ENCODE measurements at regions not wholly inside any gene's neighbourhood (a gene's known extent, or its start where the extent isn't known, plus 50 kb on each side); places are given as distances from the start of the nearest gene placed in this dataset.

GRCh38 chr2:5042666-5043440 lies 649.3 kb upstream of the SOX11 start:
- Mint-ChIP-seq H3K9me3 (peaks cover 16% of the 10 kb centered on the region), H3K4me1 (ENCODE audit: low read depth) (no peaks in the 10 kb centered on the region), H3K27me3 (no peaks in the 10 kb centered on the region), H3K4me3 (no peak overlapping the region), H3K36me3 (ENCODE audit: low read depth) (no peaks in the 10 kb centered on the region), H3K27ac (no peak overlapping the region)
- Histone ChIP-seq H3K4me3 (ENCODE audit: low read length) (no peak overlapping the region), H3K9me3 (ENCODE audit: control insufficient read depth in 1 of 2, insufficient read depth in 1 of 2, low read length in 2 of 2) (peaks cover 0 to 5% of the 10 kb centered on the region in 2 experiments), H3K4me1 (ENCODE audit: insufficient read depth, low read length) (no peaks in the 10 kb centered on the region), H3K27ac (ENCODE audit: low read depth in 1 of 2, low read length in 2 of 2) (no peak overlapping the region), H3K27me3 (ENCODE audit: control insufficient read depth in 1 of 2, insufficient read depth in 2 of 2, low read length in 2 of 2) (no peaks in the 10 kb centered on the region), H3K36me3 (ENCODE audit: insufficient read depth, low read length) (no peaks in the 10 kb centered on the region)
- ATAC-seq (ENCODE audit: poor library complexity) (no peak), DNase-seq (no peak)
- no peak for TF ChIP-seq CTCF (IDR thresholded peaks at IDR 0.05)
- CTCF ChIA-PET = no interaction called here
- POLR2A ChIA-PET = no interaction called here
- intact Hi-C loops (cut with DNase I, micrococcal nuclease) = no loop called here

GRCh38 chr2:5051300-5051699 lies 640.9 kb upstream of the SOX11 start:
- Histone ChIP-seq H3K4me1 (ENCODE audit: insufficient read depth, low read length) (no peaks in the 10 kb centered on the region), H3K4me3 (ENCODE audit: low read length) (no peak overlapping the region)
- POLR2A ChIA-PET = no interaction called here

GRCh38 chr2:5052905-5053304 lies 639.3 kb upstream of the SOX11 start:
- Mint-ChIP-seq H3K4me3 (no peak overlapping the region), H3K9me3 (peaks cover 20% of the 10 kb centered on the region), H3K36me3 (ENCODE audit: low read depth) (no peaks in the 10 kb centered on the region), H3K27me3 (no peaks in the 10 kb centered on the region), H3K4me1 (ENCODE audit: low read depth) (no peaks in the 10 kb centered on the region), H3K27ac (no peak overlapping the region)
- Histone ChIP-seq H3K27ac (ENCODE audit: low read depth in 1 of 2, low read length in 2 of 2) (no peak overlapping the region), H3K36me3 (ENCODE audit: insufficient read depth, low read length) (no peaks in the 10 kb centered on the region), H3K27me3 (ENCODE audit: control insufficient read depth in 1 of 2, insufficient read depth in 2 of 2, low read length in 2 of 2) (no peaks in the 10 kb centered on the region), H3K4me3 (ENCODE audit: low read length) (no peak overlapping the region), H3K4me1 (ENCODE audit: insufficient read depth, low read length) (no peaks in the 10 kb centered on the region), H3K9me3 (ENCODE audit: control insufficient read depth in 1 of 2, insufficient read depth in 1 of 2, low read length in 2 of 2) (peaks cover 0 to 5% of the 10 kb centered on the region in 2 experiments)
- DNase-seq (no peak), ATAC-seq (ENCODE audit: poor library complexity) (no peak)
- ChIA-PET POLR2A (no interaction called here), CTCF (no interaction called here)
- intact Hi-C loops (cut with DNase I, micrococcal nuclease) = no loop called here
- TF ChIP-seq CTCF (IDR thresholded peaks at IDR 0.05) = no peak

More at GRCh38 chr2:5051300-5051699, 640.9 kb upstream of the SOX11 start:
- Histone ChIP-seq H3K36me3 (ENCODE audit: insufficient read depth, low read length) (no peaks in the 10 kb centered on the region), H3K27me3 (ENCODE audit: control insufficient read depth in 1 of 2, insufficient read depth in 2 of 2, low read length in 2 of 2) (no peaks in the 10 kb centered on the region), H3K27ac (ENCODE audit: low read depth in 1 of 2, low read length in 2 of 2) (no peak overlapping the region), H3K9me3 (ENCODE audit: control insufficient read depth in 1 of 2, insufficient read depth in 1 of 2, low read length in 2 of 2) (peaks cover 0 to 5% of the 10 kb centered on the region in 2 experiments)
- no peak overlapping the region for H3K27ac Mint-ChIP-seq
- DNase-seq (no peak), ATAC-seq (ENCODE audit: poor library complexity) (no peak)
- CTCF ChIA-PET = no interaction called here
- H3K4me1 Mint-ChIP-seq (ENCODE audit: low read depth) = no peaks in the 10 kb centered on the region
- H3K9me3 Mint-ChIP-seq = peaks cover 18% of the 10 kb centered on the region
- no peak for TF ChIP-seq CTCF (IDR thresholded peaks at IDR 0.05)
- intact Hi-C loops (cut with DNase I, micrococcal nuclease) = no loop called here
- no peaks in the 10 kb centered on the region for H3K36me3 Mint-ChIP-seq (ENCODE audit: low read depth)
- no peak overlapping the region for H3K4me3 Mint-ChIP-seq
- H3K27me3 Mint-ChIP-seq = no peaks in the 10 kb centered on the region

Data from CD4-positive, alpha-beta T cell (primary cell).